DND-41 (cell line): ENCODE measurements at regions not wholly inside any gene's neighbourhood (a gene's known extent, or its start where the extent isn't known, plus 50 kb on each side); places are given as distances from the start of the nearest gene placed in this dataset.

Experiments
- ATAC-seq: fragments of 200-7000 bp; cut with Tn5 transposase; 3 replicates; pipeline ENCODE4 v1.9.1; 2021; ENCODE audit warnings: low read depth; ENCODE audit not compliant: insufficient read depth
- DNase-seq: peaks from one replicate; pipeline ENCODE4 v3.0.0-alpha.2; 2020
- H2AFZ ChIP-seq: 2 replicates; pipeline ENCODE4 v1.6.0; 2012; ENCODE audit warnings: low read depth, low read length
- H3K27ac ChIP-seq: 2 replicates; pipeline ENCODE4 v1.5.1; 2012; ENCODE audit warnings: low read length, inconsistent platforms
- H3K27me3 ChIP-seq: fragments of 200-600 bp; sonication (generic); 2 replicates; pipeline ENCODE4 v1.6.0; 2012; ENCODE audit warnings: low read length, mild to moderate bottlenecking, inconsistent platforms; ENCODE audit not compliant: insufficient read depth, poor library complexity
- H3K36me3 ChIP-seq: 2 replicates; pipeline ENCODE4 v1.5.1; 2012; ENCODE audit warnings: low read length, inconsistent platforms; ENCODE audit not compliant: insufficient read depth
- H3K4me1 ChIP-seq: 2 replicates; pipeline ENCODE4 v1.5.1; 2012; ENCODE audit warnings: mild to moderate bottlenecking, low read length; ENCODE audit not compliant: insufficient read depth
- H3K4me2 ChIP-seq: 2 replicates; pipeline ENCODE4 v1.6.0; 2012; ENCODE audit warnings: mild to moderate bottlenecking, moderate library complexity, low read length, inconsistent platforms; ENCODE audit not compliant: insufficient read depth
- H3K4me3 ChIP-seq, 2 experiments: fragments of 200-600 bp in 1 of 2; shearing (Covaris generic) in 1 of 2; 2 replicates each; pipeline ENCODE4 v1.5.1; 2012 to 2016; ENCODE audit warnings: inconsistent platforms in 2 of 2, low read length in 2 of 2, mild to moderate bottlenecking in 2 of 2, low read depth in 1 of 2, moderate library complexity in 1 of 2
- H3K79me2 ChIP-seq: 2 replicates; pipeline ENCODE4 v1.6.0; 2012; ENCODE audit warnings: low read length, inconsistent platforms; ENCODE audit not compliant: insufficient read depth
- H3K9ac ChIP-seq: 2 replicates; pipeline ENCODE4 v1.6.0; 2012; ENCODE audit warnings: low read depth, mild to moderate bottlenecking, inconsistent platforms, low read length, moderate library complexity
- H3K9me3 ChIP-seq: 2 replicates; pipeline ENCODE4 v1.5.1; 2012; ENCODE audit warnings: low read length, moderate library complexity, mild to moderate bottlenecking, inconsistent platforms; ENCODE audit not compliant: insufficient read depth, severe bottlenecking
- H4K20me1 ChIP-seq: 2 replicates; pipeline ENCODE4 v1.6.0; 2012; ENCODE audit warnings: low read length; ENCODE audit not compliant: insufficient read depth
- EZH2 ChIP-seq: IDR thresholded peaks from 3 replicates; pipeline ENCODE4 v1.6.1; 2012; ENCODE audit warnings: borderline replicate concordance, low read depth, mild to moderate bottlenecking, moderate library complexity, low read length, inconsistent platforms; ENCODE audit not compliant: severe bottlenecking
- TF ChIP-seq, protein P1 (sequence below): IDR thresholded peaks from 2 replicates; pipeline ENCODE4 v1.5.1; 2012; ENCODE audit warnings: borderline replicate concordance, low read length, moderate library complexity, mild to moderate bottlenecking; ENCODE audit not compliant: poor library complexity, severe bottlenecking; ENCODE audit errors: extremely low read depth

DNA sequence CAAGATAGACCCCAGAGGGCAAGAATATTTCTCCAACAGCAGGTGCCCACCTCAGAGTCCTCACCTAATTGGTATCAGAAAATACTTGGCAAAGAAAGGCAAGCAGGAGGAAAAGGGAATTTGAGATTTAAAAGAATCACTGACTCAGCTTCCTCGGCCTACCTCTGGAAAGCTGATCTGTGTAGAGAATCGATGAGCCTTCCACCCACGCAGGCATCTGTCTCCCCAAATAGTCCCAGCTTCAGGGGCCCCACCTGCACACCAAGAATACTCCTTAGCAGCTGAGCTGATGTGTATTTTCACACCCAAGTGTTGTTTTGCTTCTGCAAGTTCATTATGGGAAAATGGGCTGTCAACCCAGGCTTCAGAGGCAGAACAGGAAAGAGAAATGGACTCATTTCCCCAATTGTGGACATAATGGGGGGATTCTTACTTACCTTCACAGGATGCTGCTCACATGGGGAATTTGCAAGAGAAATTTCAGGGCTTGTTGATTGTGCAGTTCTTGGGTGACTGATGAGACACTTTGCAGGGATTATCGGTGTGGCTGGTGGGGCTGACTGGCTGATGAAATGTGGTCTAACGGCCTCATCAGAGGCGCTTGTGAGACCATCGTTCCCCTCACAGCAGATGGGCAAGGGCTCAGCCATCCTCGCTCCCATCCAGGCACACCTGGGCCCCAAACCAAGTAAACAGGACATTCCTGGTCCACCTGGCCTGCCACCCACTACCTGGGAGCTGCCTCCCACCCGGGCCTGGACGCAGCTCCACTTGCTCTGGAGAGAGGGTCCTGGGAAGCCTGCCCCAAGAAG, 436.3 kb downstream of the PTPRU start:
- Histone ChIP-seq H3K9ac (no peak overlapping the region), H3K36me3 (no peaks in the 10 kb centered on the region), H3K4me2 (no peak overlapping the region), H3K9me3 (no peaks in the 10 kb centered on the region), H3K27ac (no peak overlapping the region), H3K4me3 (no peak overlapping the region), H3K27me3 (peaks cover 17% of the 10 kb centered on the region), H3K4me1 (no peaks in the 10 kb centered on the region), H2AFZ (no peak overlapping the region), H3K79me2 (no peaks in the 10 kb centered on the region), H4K20me1 (no peaks in the 10 kb centered on the region; the same call in 1 of the 2 replicates)
- no peak for TF ChIP-seq EZH2
- TF ChIP-seq, protein P1, sequence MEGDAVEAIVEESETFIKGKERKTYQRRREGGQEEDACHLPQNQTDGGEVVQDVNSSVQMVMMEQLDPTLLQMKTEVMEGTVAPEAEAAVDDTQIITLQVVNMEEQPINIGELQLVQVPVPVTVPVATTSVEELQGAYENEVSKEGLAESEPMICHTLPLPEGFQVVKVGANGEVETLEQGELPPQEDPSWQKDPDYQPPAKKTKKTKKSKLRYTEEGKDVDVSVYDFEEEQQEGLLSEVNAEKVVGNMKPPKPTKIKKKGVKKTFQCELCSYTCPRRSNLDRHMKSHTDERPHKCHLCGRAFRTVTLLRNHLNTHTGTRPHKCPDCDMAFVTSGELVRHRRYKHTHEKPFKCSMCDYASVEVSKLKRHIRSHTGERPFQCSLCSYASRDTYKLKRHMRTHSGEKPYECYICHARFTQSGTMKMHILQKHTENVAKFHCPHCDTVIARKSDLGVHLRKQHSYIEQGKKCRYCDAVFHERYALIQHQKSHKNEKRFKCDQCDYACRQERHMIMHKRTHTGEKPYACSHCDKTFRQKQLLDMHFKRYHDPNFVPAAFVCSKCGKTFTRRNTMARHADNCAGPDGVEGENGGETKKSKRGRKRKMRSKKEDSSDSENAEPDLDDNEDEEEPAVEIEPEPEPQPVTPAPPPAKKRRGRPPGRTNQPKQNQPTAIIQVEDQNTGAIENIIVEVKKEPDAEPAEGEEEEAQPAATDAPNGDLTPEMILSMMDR: no peak
- DNase-seq (no peak), ATAC-seq (no peak)

- peaks cover 17% of the 10 kb centered on the region for H3K27me3 ChIP-seq
- H3K36me3 ChIP-seq: no peaks in the 10 kb centered on the region
- H3K4me2 ChIP-seq: no peak overlapping the region
- no peak overlapping the region for H3K4me3 ChIP-seq
- no peaks in the 10 kb centered on the region; the same call in 1 of the 2 replicates for H4K20me1 ChIP-seq
- no peaks in the 10 kb centered on the region for H3K79me2 ChIP-seq
- no peak for DNase-seq
- ATAC-seq: no peak
- H3K9ac ChIP-seq: no peak overlapping the region
- no peak overlapping the region for H2AFZ ChIP-seq
- no peak overlapping the region for H3K27ac ChIP-seq
- no peaks in the 10 kb centered on the region for H3K4me1 ChIP-seq
- TF ChIP-seq EZH2: no peak
- TF ChIP-seq, protein P1: no peak
- H3K9me3 ChIP-seq: no peaks in the 10 kb centered on the region
These were observed 435.4 kb downstream of the PTPRU start for GRCh38 chr1:29671446-29672356.

GRCh38 chr1:29670752-29671151, 434.4 kb downstream of the PTPRU start:
- H3K9ac ChIP-seq: no peak overlapping the region
- no peak overlapping the region for H3K4me3 ChIP-seq
- no peak overlapping the region for H2AFZ ChIP-seq
- H3K27me3 ChIP-seq: peaks cover 17% of the 10 kb centered on the region
- no peak overlapping the region for H3K27ac ChIP-seq
- H4K20me1 ChIP-seq: no peaks in the 10 kb centered on the region; the same call in 1 of the 2 replicates
- H3K4me1 ChIP-seq: no peaks in the 10 kb centered on the region
- DNase-seq: no peak
- H3K4me2 ChIP-seq: no peak overlapping the region
- no peak for ATAC-seq
- TF ChIP-seq, protein P1: no peak
- no peaks in the 10 kb centered on the region for H3K36me3 ChIP-seq
- no peaks in the 10 kb centered on the region for H3K79me2 ChIP-seq
- H3K9me3 ChIP-seq: no peaks in the 10 kb centered on the region
